ENCODE measurements at regions not wholly inside any gene's neighbourhood (a gene's known extent, or its start where the extent isn't known, plus 50 kb on each side); places are given as distances from the start of the nearest gene placed in this dataset.

DNA sequence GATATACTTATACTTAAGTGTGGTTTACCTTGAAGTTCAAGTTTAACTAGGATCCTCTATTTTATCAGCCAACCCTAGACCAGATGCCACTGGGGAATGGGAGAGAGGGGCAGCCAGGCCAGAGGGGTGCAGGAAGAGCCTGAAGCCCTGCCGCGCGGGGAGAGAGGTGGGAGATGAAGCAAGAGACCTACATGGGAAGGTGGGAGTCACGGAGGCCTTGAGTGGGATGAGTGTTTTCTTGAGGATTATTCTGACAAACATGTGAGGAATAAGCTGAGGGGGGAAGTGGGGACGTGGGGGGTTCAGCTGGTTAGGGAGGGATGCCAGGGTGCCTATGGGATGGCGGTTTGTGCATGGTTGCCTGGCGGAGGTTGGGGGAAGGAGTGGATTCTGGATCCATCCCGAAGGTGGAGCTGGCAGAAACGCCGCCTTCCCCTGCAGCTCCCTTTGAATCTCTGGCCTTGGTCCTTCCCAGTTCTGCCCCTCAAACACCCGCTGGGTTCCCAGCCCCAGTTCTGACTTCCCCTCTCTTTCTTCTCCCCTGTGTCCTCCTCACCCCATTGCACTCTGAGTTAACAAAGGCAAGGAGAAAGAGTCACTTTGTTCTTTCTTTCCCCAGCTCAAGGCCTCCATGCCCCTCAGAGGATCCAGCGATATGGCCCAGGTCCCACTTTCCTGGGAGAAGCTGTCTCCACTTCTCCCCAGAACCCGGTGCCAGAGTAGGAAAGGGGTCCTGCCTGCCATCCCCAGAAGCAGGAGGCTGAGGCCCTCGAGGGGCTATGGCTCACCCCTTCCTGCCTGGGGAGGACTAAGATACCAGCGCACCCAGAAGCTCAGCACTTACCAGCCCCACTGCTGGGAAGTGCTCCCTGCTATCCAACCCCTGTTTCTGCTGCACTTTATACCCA, 274.2 kb downstream of the UACA start:
- TF ChIP-seq, protein P1, sequence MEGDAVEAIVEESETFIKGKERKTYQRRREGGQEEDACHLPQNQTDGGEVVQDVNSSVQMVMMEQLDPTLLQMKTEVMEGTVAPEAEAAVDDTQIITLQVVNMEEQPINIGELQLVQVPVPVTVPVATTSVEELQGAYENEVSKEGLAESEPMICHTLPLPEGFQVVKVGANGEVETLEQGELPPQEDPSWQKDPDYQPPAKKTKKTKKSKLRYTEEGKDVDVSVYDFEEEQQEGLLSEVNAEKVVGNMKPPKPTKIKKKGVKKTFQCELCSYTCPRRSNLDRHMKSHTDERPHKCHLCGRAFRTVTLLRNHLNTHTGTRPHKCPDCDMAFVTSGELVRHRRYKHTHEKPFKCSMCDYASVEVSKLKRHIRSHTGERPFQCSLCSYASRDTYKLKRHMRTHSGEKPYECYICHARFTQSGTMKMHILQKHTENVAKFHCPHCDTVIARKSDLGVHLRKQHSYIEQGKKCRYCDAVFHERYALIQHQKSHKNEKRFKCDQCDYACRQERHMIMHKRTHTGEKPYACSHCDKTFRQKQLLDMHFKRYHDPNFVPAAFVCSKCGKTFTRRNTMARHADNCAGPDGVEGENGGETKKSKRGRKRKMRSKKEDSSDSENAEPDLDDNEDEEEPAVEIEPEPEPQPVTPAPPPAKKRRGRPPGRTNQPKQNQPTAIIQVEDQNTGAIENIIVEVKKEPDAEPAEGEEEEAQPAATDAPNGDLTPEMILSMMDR (IDR thresholded peaks at IDR 0.05) = no peak
- no peak for TF ChIP-seq POLR2A (IDR thresholded peaks at IDR 0.05)
